Kidney (tissue), 13 donors: ENCODE measurements at regions not wholly inside any gene's neighbourhood (a gene's known extent, or its start where the extent isn't known, plus 50 kb on each side); places are given as distances from the start of the nearest gene placed in this dataset.
A peak's percentile ranks its signal among the peaks of the same experiment; 100 is the strongest.

Experiments used
- DNase-seq, 5 donors: peaks; one replicate each; pipeline ENCODE4 v3.0.0-alpha.2; 2013 to 2020
- FAIRE-seq: peaks from 2 replicates; lab custom pipeline; 2012; peaks lifted over from hg19 to GRCh38; lab: Jason Lieb, UNC
- H3K27ac ChIP-seq, 2 donors: one replicate each; pipeline ENCODE4 v1.7.0; 2013; ENCODE audit warnings: low read depth in 2 of 2, low read length in 2 of 2, inconsistent platforms in 1 of 2
- H3K27me3 ChIP-seq: one replicate; pipeline ENCODE4 v1.7.1; 2013; ENCODE audit warnings: low read length, inconsistent platforms; ENCODE audit not compliant: control insufficient read depth, insufficient read depth
- H3K36me3 ChIP-seq, 3 donors: one replicate each; pipeline versions ENCODE4 v1.7.0 to v1.7.1; 2013; ENCODE audit warnings: low read length in 3 of 3, control low read depth in 1 of 3, inconsistent platforms in 1 of 3; ENCODE audit not compliant: insufficient read depth in 3 of 3, control insufficient read depth in 2 of 3
- H3K4me1 ChIP-seq, 3 donors: one replicate each; pipeline versions ENCODE4 v1.7.0 to v1.7.1; 2013; ENCODE audit warnings: low read length in 3 of 3, inconsistent platforms in 1 of 3, low read depth in 1 of 3; ENCODE audit not compliant: control insufficient read depth in 2 of 3, insufficient read depth in 2 of 3
- H3K4me3 ChIP-seq, 3 donors: one replicate each; pipeline versions ENCODE4 v1.7.0 to v1.8.1; 2013; ENCODE audit warnings: low read length in 3 of 3, control low read depth in 1 of 3, inconsistent platforms in 1 of 3
- H3K9ac ChIP-seq, 3 donors: one replicate each; pipeline versions ENCODE4 v1.7.0 to v1.7.1; 2013; ENCODE audit warnings: low read length in 3 of 3, control low read depth in 1 of 3, inconsistent platforms in 1 of 3
- H3K9me3 ChIP-seq, 3 donors: one replicate each; pipeline versions ENCODE4 v1.7.0 to v1.7.1; 2013; ENCODE audit warnings: low read length in 3 of 3, control low read depth in 1 of 3, inconsistent platforms in 1 of 3; ENCODE audit not compliant: control insufficient read depth in 2 of 3, insufficient read depth in 1 of 3
- intact Hi-C: fragments of 100-400 bp; cut with DNase I; formaldehyde crosslinking; loops from one replicate; pipeline ENCODE4 v1.11.1; 2022
- TF ChIP-seq, protein P1 (sequence below): IDR thresholded peaks from 3 replicates; pipeline ENCODE4 v1.5.1; 2012; ENCODE audit warnings: mild to moderate bottlenecking, moderate library complexity, borderline replicate concordance; ENCODE audit not compliant: insufficient read depth; ENCODE audit errors: extremely low read depth
- donor health status: control.
- donor health status: control.
- donor health status: control.
- donor health status: control.
- donor health status: control.
- donor health status: DM: yes; HTN: yes; CAD: no.
- donor health status: Normal renal cell carcinoma (clear cell type).

DNA sequence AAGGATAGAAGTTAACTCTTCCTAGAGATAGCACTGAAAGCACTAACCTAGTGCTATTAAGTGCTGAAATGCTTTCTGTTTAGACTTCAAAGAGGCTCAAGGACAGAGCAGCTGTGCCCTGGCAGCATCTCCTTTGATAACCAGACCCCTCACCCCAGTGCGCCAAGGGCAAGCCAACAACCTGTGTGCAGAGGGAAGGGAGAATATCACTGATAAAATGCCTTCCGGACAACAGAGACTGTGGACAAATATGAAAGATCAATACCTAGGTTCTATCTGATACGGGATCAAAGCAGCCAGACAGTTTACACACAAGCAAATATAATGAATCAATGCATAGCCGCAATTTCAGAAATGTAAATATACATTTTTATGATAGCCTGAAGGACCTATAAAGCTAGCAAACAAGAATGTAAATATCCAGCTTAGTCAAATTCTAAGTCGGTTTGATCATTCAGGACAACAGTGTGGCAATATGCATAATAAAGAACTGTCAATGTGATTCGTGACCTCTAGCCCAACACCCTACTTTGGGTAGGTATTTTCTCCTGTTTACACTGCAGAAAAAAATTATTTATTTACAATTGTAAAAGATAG, 91.8 kb upstream of the RFX8 start:
- intact Hi-C loops: no loop called here
- Histone ChIP-seq H3K4me1 (no peaks in the 10 kb centered on the region), H3K27me3 (no peaks in the 10 kb centered on the region), H3K4me3 (no peak overlapping the region), H3K27ac (no peak overlapping the region), H3K9ac (no peak overlapping the region), H3K36me3 (no peaks in the 10 kb centered on the region), H3K9me3 (no peaks in the 10 kb centered on the region)
- TF ChIP-seq, protein P1, sequence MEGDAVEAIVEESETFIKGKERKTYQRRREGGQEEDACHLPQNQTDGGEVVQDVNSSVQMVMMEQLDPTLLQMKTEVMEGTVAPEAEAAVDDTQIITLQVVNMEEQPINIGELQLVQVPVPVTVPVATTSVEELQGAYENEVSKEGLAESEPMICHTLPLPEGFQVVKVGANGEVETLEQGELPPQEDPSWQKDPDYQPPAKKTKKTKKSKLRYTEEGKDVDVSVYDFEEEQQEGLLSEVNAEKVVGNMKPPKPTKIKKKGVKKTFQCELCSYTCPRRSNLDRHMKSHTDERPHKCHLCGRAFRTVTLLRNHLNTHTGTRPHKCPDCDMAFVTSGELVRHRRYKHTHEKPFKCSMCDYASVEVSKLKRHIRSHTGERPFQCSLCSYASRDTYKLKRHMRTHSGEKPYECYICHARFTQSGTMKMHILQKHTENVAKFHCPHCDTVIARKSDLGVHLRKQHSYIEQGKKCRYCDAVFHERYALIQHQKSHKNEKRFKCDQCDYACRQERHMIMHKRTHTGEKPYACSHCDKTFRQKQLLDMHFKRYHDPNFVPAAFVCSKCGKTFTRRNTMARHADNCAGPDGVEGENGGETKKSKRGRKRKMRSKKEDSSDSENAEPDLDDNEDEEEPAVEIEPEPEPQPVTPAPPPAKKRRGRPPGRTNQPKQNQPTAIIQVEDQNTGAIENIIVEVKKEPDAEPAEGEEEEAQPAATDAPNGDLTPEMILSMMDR: no peak
- FAIRE-seq (no peak), DNase-seq (no peak)

GRCh38 chr2:101563849-101564248, 88.9 kb upstream of the RFX8 start:
- peaks cover 0 to 3% (median 0%) of the 10 kb centered on the region in 3 donors for H3K4me1 ChIP-seq
- FAIRE-seq (no peak), DNase-seq (no peak)
- no peaks in the 10 kb centered on the region for H3K27me3 ChIP-seq
- TF ChIP-seq, protein P1: no peak
- H3K27ac ChIP-seq: no peak overlapping the region
- intact Hi-C loops: no loop called here
- H3K9ac ChIP-seq: no peak overlapping the region
- H3K4me3 ChIP-seq: no peak overlapping the region
- no peaks in the 10 kb centered on the region for H3K36me3 ChIP-seq
- H3K9me3 ChIP-seq: peaks cover 0 to 3% (median 0%) of the 10 kb centered on the region in 3 donors

DNA sequence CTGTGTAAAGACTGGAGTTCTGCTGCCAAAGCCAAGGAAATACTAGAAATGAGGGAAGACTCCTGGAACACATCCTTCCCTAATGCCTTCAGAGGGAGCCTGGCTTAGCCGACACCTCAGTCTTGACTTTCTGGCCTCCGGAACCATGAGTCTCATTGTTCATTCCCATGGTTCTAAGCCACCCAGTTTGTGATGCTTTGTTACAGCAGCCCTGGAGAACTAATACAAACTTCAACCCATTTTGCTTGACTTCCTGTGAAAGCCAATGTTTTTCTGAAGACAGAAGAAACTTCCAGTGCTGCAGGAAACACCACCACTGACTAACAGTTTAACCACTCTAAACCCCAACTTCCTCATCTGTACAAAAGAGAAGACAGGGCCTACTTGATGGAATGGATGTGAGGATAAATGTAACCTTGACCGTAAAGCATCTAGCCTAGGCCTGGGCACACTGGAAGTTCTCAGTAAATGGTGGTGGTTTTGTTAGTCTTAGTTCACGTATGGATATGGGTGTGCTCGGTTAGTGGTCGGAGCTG, 85.9 kb upstream of the RFX8 start:
- DNase-seq (no peak), FAIRE-seq (no peak)
- H3K9ac ChIP-seq: no peak overlapping the region
- intact Hi-C loops: no loop called here
- H3K36me3 ChIP-seq: no peaks in the 10 kb centered on the region
- no peaks in the 10 kb centered on the region for H3K27me3 ChIP-seq
- no peak overlapping the region for H3K27ac ChIP-seq
- peaks cover 0 to 3% (median 0%) of the 10 kb centered on the region in 3 donors for H3K9me3 ChIP-seq
- peaks cover 0 to 3% (median 0%) of the 10 kb centered on the region in 3 donors for H3K4me1 ChIP-seq
- TF ChIP-seq, protein P1: no peak
- no peak overlapping the region for H3K4me3 ChIP-seq

DNA sequence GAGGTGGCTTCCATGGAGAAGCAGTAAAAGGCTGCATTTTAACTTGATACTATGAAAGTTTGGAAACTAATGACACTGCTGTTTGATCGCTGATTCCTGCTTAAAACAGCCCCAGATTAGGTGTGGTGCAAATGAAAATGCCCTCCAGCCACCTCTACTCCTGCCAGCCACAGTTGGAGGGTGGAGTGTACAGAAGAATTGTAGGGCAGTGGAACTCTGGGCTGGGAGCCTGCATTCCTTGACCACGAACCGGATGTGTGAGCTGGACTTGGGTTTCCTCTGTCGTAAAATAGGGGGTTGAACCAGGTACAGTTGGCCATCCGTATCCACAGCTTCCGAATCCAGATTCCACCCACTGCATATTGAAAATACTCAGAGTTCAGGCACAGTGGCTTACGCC, 84.6 kb upstream of the RFX8 start:
- DNase-seq (peak in 4 of 5 donors; percentile 40 to 63 (median 52)), FAIRE-seq (no peak)
- Histone ChIP-seq H3K27me3 (no peaks in the 10 kb centered on the region), H3K9ac (peak overlapping the region in 1 of 3 donors; percentile 3), H3K4me1 (peaks cover 0 to 3% (median 0%) of the 10 kb centered on the region in 3 donors), H3K36me3 (no peaks in the 10 kb centered on the region), H3K27ac (peak overlapping the region in 1 of 2 donors; percentile 26), H3K4me3 (no peak overlapping the region), H3K9me3 (peaks cover 0 to 3% (median 0%) of the 10 kb centered on the region in 3 donors)
- TF ChIP-seq, protein P1: no peak
- intact Hi-C loops: no loop called here
